Suppressor macrophage (primary cell): ENCODE measurements at regions not wholly inside any gene's neighbourhood (a gene's known extent, or its start where the extent isn't known, plus 50 kb on each side); places are given as distances from the start of the nearest gene placed in this dataset.
A peak's percentile ranks its signal among the peaks of the same experiment; 100 is the strongest.
"Not testable (repeated sequence)": the region's sequence is repeated elsewhere in the genome, so short reads cannot be mapped to it uniquely, and the experiment has no call there.

Source experiments
- DNase-seq, 4 experiments: peaks; one replicate each; pipeline ENCODE4 v3.0.0-alpha.2; 2020 to 2022

DNA sequence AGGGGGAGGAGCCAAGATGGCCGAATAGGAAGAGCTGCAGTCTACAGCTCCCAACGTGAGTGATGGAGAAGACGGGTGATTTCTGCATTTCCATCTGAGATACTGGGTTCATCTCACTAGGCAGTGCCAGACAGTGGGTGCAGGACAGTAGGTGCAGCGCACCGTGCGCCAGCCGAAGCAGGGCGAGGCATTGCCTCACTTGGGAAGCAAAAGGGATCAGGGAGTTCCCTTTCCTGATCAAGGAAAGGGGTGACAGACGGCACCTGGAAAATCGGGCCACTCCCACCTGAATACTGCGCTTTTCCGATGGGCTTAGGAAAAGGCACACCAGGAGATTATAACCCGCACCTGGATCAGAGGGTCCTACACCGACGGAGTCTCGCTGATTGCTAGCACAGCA lies 121.1 kb upstream of the SESTD1 start:
- not testable (repeated sequence) for DNase-seq

GRCh38 chr2:179383975-179384374 lies 119.3 kb upstream of the SESTD1 start:
- DNase-seq = no peak

DNA sequence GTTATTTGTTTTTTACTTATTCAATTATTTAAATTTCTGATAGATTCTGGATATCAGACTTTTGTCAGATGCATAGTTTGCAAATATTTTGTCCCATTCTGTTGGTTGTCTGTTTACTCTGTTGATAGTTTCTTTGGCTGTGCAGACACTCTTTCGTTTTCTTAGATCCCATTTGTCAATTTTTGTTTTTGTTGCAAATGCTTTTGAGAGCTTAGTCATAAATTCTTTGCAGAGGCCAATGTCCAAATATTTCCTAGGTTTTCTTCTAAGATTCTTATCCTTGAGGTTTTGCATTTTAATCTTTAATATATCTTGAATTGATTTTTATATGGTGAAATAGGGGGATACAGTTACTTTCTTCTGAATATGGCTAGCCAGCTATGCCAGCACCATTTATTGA lies 112.7 kb upstream of the SESTD1 start:
- DNase-seq = no peak

- DNase-seq = no peak
These were observed 112.2 kb upstream of the SESTD1 start for GRCh38 chr2:179376881-179377280.

- no peak for DNase-seq
These were observed 109.2 kb upstream of the SESTD1 start for GRCh38 chr2:179373816-179374215.

- not testable (repeated sequence) for DNase-seq
These were observed 100.9 kb upstream of the SESTD1 start for GRCh38 chr2:179365561-179365960.

GRCh38 chr2:179355881-179356280 lies 91.2 kb upstream of the SESTD1 start:
- no peak for DNase-seq

- DNase-seq = peak in 1 of 4 experiments; percentile 7
These were observed 90.3 kb upstream of the SESTD1 start for GRCh38 chr2:179354739-179355537.

DNA sequence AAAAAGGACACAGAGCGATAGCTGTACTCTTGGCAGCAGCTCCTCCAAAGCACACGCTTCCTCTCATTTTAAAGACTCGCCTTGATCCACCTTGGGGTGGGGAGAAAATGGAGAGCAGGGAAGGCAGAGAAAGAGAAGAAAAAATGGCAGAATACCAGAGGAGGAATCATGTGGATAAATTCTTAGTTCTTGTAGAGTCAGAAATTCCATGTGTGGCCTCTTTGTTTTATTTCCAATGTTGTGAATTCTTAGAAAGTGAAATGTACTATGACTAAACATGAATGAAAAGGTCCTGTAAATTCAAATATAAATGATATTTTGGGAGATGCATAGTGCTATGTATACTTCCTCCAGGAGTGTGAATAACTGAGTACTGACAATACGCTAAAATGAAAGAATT lies 89.7 kb upstream of the SESTD1 start:
- DNase-seq = no peak

- DNase-seq = no peak
These were observed 87.5 kb upstream of the SESTD1 start for GRCh38 chr2:179352181-179352580.

DNA sequence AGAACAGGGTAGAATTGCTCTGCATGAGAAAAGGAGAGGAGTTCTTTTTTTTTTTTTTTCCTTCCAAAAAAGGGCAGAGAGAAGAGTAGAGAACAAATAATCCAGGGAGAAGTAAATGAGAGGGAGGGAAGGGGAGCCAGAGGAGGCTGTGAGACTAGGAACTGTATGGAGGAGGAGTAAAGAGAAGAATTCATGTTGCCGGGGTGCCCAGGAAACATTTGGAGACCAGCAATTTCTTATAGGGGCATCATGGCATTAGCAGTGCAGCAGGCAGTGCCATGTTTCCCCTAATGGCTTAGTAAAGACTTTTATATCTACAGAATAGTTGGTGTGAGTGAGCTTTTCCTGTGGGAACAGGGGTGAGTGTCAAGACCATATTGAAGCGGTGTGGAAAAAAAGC lies 86.4 kb upstream of the SESTD1 start:
- DNase-seq = no peak

GRCh38 chr2:179349670-179350303 lies 85.2 kb upstream of the SESTD1 start:
- no peak for DNase-seq

DNA sequence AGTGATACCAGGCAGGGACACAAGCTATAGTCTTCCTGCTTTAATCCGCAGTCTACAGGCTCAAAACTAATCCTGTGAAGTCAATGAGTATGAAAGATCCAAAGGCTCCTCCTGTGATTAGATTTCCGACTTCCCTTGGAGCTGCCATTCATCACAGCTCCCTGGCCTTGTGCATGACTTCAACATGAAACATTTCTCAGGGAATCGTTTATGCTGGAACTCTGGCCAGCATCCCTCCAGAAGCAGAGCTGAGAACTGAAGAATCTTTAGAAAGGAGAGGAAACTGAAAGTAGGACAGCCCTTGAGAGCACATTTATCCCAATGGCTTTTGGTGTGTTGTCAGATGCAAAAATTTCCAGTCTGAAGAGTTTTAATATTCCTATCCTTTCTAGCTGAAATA lies 84.3 kb upstream of the SESTD1 start:
- no peak for DNase-seq

DNA sequence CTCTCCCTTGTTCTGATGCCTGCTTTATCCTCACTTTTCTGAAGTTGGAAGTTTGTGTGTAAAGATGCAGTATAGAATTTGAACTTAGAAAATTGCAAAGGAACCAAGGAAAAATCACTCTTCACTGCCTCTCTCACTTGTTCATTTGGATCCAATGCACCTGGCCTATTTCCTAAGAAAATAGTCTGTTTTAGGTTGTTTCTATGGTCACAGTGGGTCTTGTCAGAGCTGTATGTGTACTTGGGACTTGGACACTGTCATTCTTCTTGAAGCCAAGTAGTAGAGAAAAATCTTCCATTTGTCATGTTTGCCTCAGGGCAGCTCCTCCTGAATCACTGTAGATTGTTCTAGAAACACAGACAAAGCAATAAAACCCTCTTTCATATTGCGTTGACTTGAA lies 80.3 kb upstream of the SESTD1 start:
- no peak for DNase-seq

GRCh38 chr2:179344280-179344964 lies 79.8 kb upstream of the SESTD1 start:
- DNase-seq = peak in 2 of 4 experiments; percentile 2 to 9

GRCh38 chr2:179343945-179344279 lies 79.3 kb upstream of the SESTD1 start:
- DNase-seq = no peak

- DNase-seq = no peak
These were observed 76.7 kb upstream of the SESTD1 start for GRCh38 chr2:179341152-179341866.

GRCh38 chr2:179340678-179341077 lies 76.0 kb upstream of the SESTD1 start:
- DNase-seq = peak; percentile 41 to 66 (median 58)

DNA sequence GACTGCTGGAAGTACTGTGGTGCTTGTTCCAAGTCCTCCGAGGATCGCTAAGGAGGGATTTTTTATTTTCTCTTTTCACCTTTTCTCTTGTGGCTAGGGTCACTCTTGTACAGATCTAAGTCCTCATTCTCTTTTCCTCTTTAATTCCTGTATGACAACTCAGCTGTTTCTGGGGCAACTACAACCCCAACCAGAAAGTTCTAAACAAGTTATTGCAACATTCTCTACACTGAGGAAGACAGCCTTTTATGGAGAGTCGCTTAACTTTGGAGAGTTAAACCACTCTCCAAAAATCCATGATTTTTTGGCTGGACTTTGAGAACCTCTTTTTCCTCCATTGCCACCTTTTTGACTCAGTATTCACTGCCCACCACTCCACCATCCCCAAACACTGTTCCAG lies 74.0 kb upstream of the SESTD1 start:
- DNase-seq = peak; percentile 12 to 64 (median 34)

GRCh38 chr2:179336782-179337534 lies 72.3 kb upstream of the SESTD1 start:
- DNase-seq = no peak

- no peak for DNase-seq
These were observed 71.1 kb upstream of the SESTD1 start for GRCh38 chr2:179335732-179336131.

DNA sequence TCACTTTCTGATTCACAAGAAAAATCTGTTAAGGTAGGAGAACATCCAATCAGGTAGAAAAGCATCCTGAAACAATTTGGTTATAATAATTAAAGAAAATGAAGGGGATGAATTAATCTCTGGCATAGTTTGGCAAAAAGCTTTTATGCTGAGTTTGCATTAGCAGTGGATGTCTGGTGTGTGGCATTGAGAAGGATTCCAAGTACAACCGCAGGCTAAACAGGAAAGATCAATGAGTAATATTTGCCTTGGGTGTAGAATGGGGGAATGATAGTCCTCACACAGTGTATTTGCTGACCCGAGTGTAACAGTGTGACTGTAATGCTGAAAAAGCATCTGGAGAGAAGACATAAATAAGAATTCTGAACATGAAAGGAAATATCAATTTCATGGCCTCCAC lies 68.3 kb upstream of the SESTD1 start:
- DNase-seq = no peak
